Endothelial cell of umbilical vein (primary cell): ENCODE measurements at regions not wholly inside any gene's neighbourhood (a gene's known extent, or its start where the extent isn't known, plus 50 kb on each side); places are given as distances from the start of the nearest gene placed in this dataset.

ENCODE experiments used
- BruUV-seq: library from RNA; stranded (reverse); fragments of 400-500 nt; replicated peaks from 2 replicates; lab custom pipeline; 2021; lab: Mats Ljungman, UMichigan
- CTCF ChIA-PET: fragments of 300-600, 350-600 bp; sonication (Branson Sonifier 250); formaldehyde crosslinking; loops from one replicate; lab custom pipeline; 2021; ENCODE audit warnings: antibody characterized with exemption, inconsistent platforms; lab: Charles Lee
- POLR2A ChIA-PET: fragments of 300-600, 350-600 bp; sonication (Branson Sonifier 250); formaldehyde crosslinking; loops from one replicate; lab custom pipeline; 2021; ENCODE audit warnings: antibody characterized with exemption, inconsistent platforms; lab: Charles Lee
- DNase-seq: peaks from one replicate; pipeline ENCODE4 v3.0.0-alpha.2; 2011; ENCODE audit warnings: low read depth, low spot score
- FAIRE-seq: peaks from 2 replicates; lab custom pipeline; 2011; peaks lifted over from hg19 to GRCh38; lab: Jason Lieb, UNC
- H2AFZ ChIP-seq: 2 replicates; pipeline ENCODE4 v1.6.0; 2012; ENCODE audit warnings: low read depth, low read length, control low read depth, inconsistent platforms
- H3K27ac ChIP-seq: 2 replicates; pipeline ENCODE4 v1.5.1; 2011; ENCODE audit warnings: low read depth, mild to moderate bottlenecking, control low read depth, low read length, moderate library complexity; ENCODE audit not compliant: insufficient read depth
- H3K27me3 ChIP-seq, 2 experiments: 2 replicates each; pipeline versions ENCODE4 v1.6.0 to v1.6.1; 2011; ENCODE audit warnings: low read length in 2 of 2, mixed read lengths in 1 of 2; ENCODE audit not compliant: control insufficient read depth in 2 of 2, insufficient read depth in 2 of 2
- H3K36me3 ChIP-seq, 2 experiments: 2 replicates in 1 of 2; 3 replicates in 1 of 2; pipeline ENCODE4 v1.5.1; 2011; ENCODE audit warnings: low read length in 2 of 2, mild to moderate bottlenecking in 1 of 2, moderate library complexity in 1 of 2; ENCODE audit not compliant: control insufficient read depth in 2 of 2, insufficient read depth in 2 of 2; ENCODE audit errors: extremely low read depth in 1 of 2
- H3K4me1 ChIP-seq: 3 replicates; pipeline ENCODE4 v1.5.1; 2011; ENCODE audit warnings: mild to moderate bottlenecking, low read length; ENCODE audit not compliant: control insufficient read depth, insufficient read depth; ENCODE audit errors: extremely low read depth
- H3K4me2 ChIP-seq: 2 replicates; pipeline ENCODE4 v1.6.1; 2011; ENCODE audit warnings: low read length, control low read depth, mixed read lengths; ENCODE audit not compliant: insufficient read depth
- H3K4me3 ChIP-seq, 3 experiments: fragments of 200-600 bp in 1 of 3; sonication (generic), shearing (Covaris generic) in 1 of 3; replicated peaks in 1 of 3; 2 replicates each; pipeline ENCODE4 v1.5.1; 2011 to 2016; ENCODE audit warnings: control low read depth in 3 of 3, low read length in 3 of 3, mild to moderate bottlenecking in 2 of 3, inconsistent platforms in 1 of 3, low read depth in 1 of 3, moderate library complexity in 1 of 3; ENCODE audit not compliant: insufficient read depth in 1 of 3
- H3K79me2 ChIP-seq: 2 replicates; pipeline ENCODE4 v1.6.0; 2012; ENCODE audit warnings: low read length, inconsistent platforms; ENCODE audit not compliant: control insufficient read depth, insufficient read depth
- H3K9ac ChIP-seq: replicated peaks from 2 replicates; pipeline ENCODE3; 2011; ENCODE audit warnings: low read length, control low read depth; ENCODE audit not compliant: insufficient read depth; ENCODE audit errors: extremely low read depth
- H3K9me1 ChIP-seq: replicated peaks from 3 replicates; pipeline ENCODE4 v1.6.0; 2011; ENCODE audit warnings: mild to moderate bottlenecking, low read length; ENCODE audit not compliant: control insufficient read depth, insufficient read depth; ENCODE audit errors: extremely low read depth
- H3K9me3 ChIP-seq: replicated peaks from 2 replicates; pipeline ENCODE4 v1.5.1; 2012; ENCODE audit warnings: low read length, inconsistent platforms; ENCODE audit not compliant: control insufficient read depth, insufficient read depth
- H4K20me1 ChIP-seq: replicated peaks from 2 replicates; pipeline ENCODE3; 2011; ENCODE audit warnings: mild to moderate bottlenecking, low read length; ENCODE audit not compliant: control insufficient read depth, insufficient read depth; ENCODE audit errors: extremely low read depth
- EZH2 ChIP-seq: IDR thresholded peaks from 2 replicates; pipeline ENCODE4 v1.6.1; 2012; ENCODE audit warnings: borderline replicate concordance, low read depth, mild to moderate bottlenecking, moderate library complexity, low read length, inconsistent platforms; ENCODE audit not compliant: severe bottlenecking
- FOS ChIP-seq: IDR thresholded peaks from 2 replicates; pipeline ENCODE4 v1.6.1; 2011; ENCODE audit warnings: mild to moderate bottlenecking, low read length, moderate library complexity, borderline replicate concordance; ENCODE audit not compliant: insufficient read depth
- GATA2 ChIP-seq: IDR thresholded peaks from 2 replicates; pipeline ENCODE4 v1.7.0; 2011; ENCODE audit warnings: low read depth, mild to moderate bottlenecking, moderate library complexity, mixed read lengths, low read length; ENCODE audit not compliant: insufficient read length, insufficient read depth
- JUN ChIP-seq: IDR thresholded peaks from 2 replicates; pipeline ENCODE4 v1.6.1; 2011; ENCODE audit warnings: borderline replicate concordance, low read depth; ENCODE audit not compliant: insufficient read length, insufficient read depth
- MYC ChIP-seq: IDR thresholded peaks from one replicate; pipeline ENCODE4 v1.6.1; 2011; ENCODE audit warnings: mild to moderate bottlenecking, low read depth, low read length
- POLR2A ChIP-seq: IDR thresholded peaks from 2 replicates; pipeline ENCODE4 v1.6.1; 2012; ENCODE audit warnings: low read depth, mild to moderate bottlenecking, control low read depth, low read length
- POLR2AphosphoS5 ChIP-seq: IDR thresholded peaks from 2 replicates; pipeline ENCODE4 v1.6.1; 2012; ENCODE audit warnings: low read depth, mild to moderate bottlenecking, control low read depth, low read length, moderate library complexity; ENCODE audit not compliant: insufficient read depth
- dilution Hi-C: fragments of 300-500 bp; cut with MboI; formaldehyde crosslinking; loops from one replicate; pipeline ENCODE4 v1.15.0; 2019; ENCODE audit warnings: low sequenced_read_pairs; ENCODE audit not compliant: extremely low pct_ligation_motif_present
- intact Hi-C: fragments of 100-400 bp; cut with micrococcal nuclease; formaldehyde crosslinking; loops from one replicate; pipeline ENCODE4 v1.10.0; 2022
- TF ChIP-seq, protein P1 (sequence below), 2 donors: IDR thresholded peaks; 1 replicate in 1 of 2; 2 replicates in 1 of 2; pipeline ENCODE4 v1.5.1; 2011; ENCODE audit warnings: low read length in 2 of 2, mild to moderate bottlenecking in 2 of 2, moderate library complexity in 2 of 2, control low read depth in 1 of 2, inconsistent platforms in 1 of 2, low read depth in 1 of 2; ENCODE audit not compliant: insufficient read depth in 1 of 2; ENCODE audit errors: extremely low read depth in 1 of 2
- TF ChIP-seq, protein P2 (sequence below): IDR thresholded peaks from 2 replicates; pipeline ENCODE4 v1.6.1; 2011; ENCODE audit not compliant: insufficient read depth, insufficient read length

DNA sequence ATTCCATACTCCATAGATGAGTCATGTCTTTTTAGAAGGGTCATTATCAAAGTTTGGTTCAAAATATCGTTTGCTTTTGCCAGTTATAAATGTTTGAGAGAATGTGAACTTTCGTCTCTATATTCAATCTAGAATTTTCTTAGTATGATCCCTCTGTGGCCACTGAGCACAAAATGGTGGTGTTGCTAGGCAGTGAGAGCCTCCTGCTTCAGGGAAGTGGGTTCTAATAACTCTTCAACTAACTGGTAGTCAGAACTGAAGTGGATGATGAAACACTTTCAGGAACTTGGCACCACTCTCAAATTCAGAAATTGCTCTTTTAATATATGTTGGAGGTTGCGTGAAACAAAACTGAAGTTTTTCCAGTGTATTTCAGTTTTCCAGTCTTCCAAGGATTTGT lies 125.0 kb upstream of the DOK5 start:
- no peak overlapping the region for H3K27ac ChIP-seq
- peaks cover 11% of the 10 kb centered on the region for H3K4me1 ChIP-seq
- TF ChIP-seq POLR2A (no peak), POLR2AphosphoS5 (no peak), FOS (no peak), MYC (no peak), EZH2 (no peak), JUN (no peak), GATA2 (no peak)
- TF ChIP-seq, protein P1, sequence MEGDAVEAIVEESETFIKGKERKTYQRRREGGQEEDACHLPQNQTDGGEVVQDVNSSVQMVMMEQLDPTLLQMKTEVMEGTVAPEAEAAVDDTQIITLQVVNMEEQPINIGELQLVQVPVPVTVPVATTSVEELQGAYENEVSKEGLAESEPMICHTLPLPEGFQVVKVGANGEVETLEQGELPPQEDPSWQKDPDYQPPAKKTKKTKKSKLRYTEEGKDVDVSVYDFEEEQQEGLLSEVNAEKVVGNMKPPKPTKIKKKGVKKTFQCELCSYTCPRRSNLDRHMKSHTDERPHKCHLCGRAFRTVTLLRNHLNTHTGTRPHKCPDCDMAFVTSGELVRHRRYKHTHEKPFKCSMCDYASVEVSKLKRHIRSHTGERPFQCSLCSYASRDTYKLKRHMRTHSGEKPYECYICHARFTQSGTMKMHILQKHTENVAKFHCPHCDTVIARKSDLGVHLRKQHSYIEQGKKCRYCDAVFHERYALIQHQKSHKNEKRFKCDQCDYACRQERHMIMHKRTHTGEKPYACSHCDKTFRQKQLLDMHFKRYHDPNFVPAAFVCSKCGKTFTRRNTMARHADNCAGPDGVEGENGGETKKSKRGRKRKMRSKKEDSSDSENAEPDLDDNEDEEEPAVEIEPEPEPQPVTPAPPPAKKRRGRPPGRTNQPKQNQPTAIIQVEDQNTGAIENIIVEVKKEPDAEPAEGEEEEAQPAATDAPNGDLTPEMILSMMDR (IDR thresholded peaks at IDR 0.05; ENCODE audit: extremely low read depth in 1 of 2, insufficient read depth in 1 of 2, low read depth in 1 of 2, low read length in 2 of 2), result no peak
- TF ChIP-seq, protein P2, sequence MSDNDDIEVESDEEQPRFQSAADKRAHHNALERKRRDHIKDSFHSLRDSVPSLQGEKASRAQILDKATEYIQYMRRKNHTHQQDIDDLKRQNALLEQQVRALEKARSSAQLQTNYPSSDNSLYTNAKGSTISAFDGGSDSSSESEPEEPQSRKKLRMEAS, result no peak
- H3K9me3 ChIP-seq, result no peaks in the 10 kb centered on the region
- H3K79me2 ChIP-seq, result no peaks in the 10 kb centered on the region
- no peaks in the 10 kb centered on the region for H3K36me3 ChIP-seq
- no peak overlapping the region for H3K4me2 ChIP-seq
- FAIRE-seq (peak; percentile 53), DNase-seq (no peak)
- ChIA-PET POLR2A (no interaction called here), CTCF (interaction anchor here (1.5 kb wide), 1 partner anchor 18 kb away, joined by 3 read pairs; no protein-coding TSS in a partner anchor)
- dilution Hi-C loops (no loop called here), intact Hi-C loops (no loop called here)
- BruUV-seq, result no TSS peak
- no peak overlapping the region for H3K9ac ChIP-seq
- H4K20me1 ChIP-seq, result no peaks in the 10 kb centered on the region
- H3K9me1 ChIP-seq, result no peaks in the 10 kb centered on the region
- no peak overlapping the region for H3K4me3 ChIP-seq
- H2AFZ ChIP-seq, result no peak overlapping the region
- H3K27me3 ChIP-seq, result no peaks in the 10 kb centered on the region
